ENCODE measurements at regions not wholly inside any gene's neighbourhood (a gene's known extent, or its start where the extent isn't known, plus 50 kb on each side); places are given as distances from the start of the nearest gene placed in this dataset.

DNA sequence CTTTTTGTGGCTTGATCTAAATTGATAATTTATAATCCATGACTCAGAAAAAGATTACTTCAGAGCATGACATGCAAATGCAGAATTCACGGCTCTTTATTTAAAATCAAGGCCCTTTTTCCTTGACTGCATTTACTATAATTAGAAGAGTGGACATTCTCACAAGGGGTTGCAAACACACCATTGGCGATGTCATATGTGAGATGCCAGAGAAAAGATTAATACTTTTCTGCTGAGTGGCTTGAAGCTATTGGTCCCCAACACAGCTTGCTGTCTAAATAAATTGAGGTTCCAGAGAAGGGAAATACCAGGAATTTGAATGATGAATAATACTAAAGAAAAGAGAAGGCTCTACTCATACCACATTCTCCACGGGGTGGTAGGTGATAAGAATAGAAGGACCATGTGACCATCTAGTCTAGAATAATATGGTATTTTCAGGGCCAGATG lies 78.7 kb upstream of the ARID5B start:
- ATAC-seq (no peak), DNase-seq (no peak)
- TF ChIP-seq, protein P1, sequence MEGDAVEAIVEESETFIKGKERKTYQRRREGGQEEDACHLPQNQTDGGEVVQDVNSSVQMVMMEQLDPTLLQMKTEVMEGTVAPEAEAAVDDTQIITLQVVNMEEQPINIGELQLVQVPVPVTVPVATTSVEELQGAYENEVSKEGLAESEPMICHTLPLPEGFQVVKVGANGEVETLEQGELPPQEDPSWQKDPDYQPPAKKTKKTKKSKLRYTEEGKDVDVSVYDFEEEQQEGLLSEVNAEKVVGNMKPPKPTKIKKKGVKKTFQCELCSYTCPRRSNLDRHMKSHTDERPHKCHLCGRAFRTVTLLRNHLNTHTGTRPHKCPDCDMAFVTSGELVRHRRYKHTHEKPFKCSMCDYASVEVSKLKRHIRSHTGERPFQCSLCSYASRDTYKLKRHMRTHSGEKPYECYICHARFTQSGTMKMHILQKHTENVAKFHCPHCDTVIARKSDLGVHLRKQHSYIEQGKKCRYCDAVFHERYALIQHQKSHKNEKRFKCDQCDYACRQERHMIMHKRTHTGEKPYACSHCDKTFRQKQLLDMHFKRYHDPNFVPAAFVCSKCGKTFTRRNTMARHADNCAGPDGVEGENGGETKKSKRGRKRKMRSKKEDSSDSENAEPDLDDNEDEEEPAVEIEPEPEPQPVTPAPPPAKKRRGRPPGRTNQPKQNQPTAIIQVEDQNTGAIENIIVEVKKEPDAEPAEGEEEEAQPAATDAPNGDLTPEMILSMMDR (IDR thresholded peaks at IDR 0.05 in 4 of 5, conservative IDR thresholded peaks at IDR 0.05 in 1 of 5) = no peak
- no peak for TF ChIP-seq POLR2A (IDR thresholded peaks at IDR 0.05)
- H3K27me3 ChIP-seq = no peaks in the 10 kb centered on the region
- H3K4me1 ChIP-seq = no peaks in the 10 kb centered on the region
- in situ Hi-C loops (cut with MboI; ENCODE audit: low sequenced_read_pairs in 4 of 4) = no loop called here
- H3K4me3 ChIP-seq = no peak overlapping the region
- no peaks in the 10 kb centered on the region for H3K36me3 ChIP-seq
- no peaks in the 10 kb centered on the region for H3K9me3 ChIP-seq
- intact Hi-C loops (cut with DNase I; ENCODE audit: low total_unique reads) = no loop called here
- H3K27ac ChIP-seq = no peak overlapping the region

DNA sequence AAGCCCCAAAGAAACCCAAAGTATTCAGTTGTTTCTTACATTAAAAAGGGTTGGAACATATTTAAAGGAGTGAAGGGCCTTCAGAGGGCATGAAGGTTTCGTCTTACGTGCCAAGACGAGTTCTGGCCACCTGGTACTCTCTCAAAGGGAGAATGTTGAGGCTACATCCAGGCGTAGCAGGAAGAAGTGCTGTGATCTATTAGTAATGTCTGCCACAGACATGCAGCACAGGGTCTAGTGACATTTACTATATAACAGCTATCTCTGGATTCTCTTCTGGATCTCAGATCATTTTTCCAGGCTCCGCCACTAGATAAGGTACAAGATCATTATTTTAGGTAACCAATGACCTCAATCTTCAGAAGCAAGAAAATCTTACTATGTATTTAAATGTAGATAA lies 76.5 kb upstream of the ARID5B start:
- intact Hi-C loops (cut with DNase I; ENCODE audit: low total_unique reads) (no loop called here), in situ Hi-C loops (cut with MboI; ENCODE audit: low sequenced_read_pairs in 4 of 4) (no loop called here)

DNA sequence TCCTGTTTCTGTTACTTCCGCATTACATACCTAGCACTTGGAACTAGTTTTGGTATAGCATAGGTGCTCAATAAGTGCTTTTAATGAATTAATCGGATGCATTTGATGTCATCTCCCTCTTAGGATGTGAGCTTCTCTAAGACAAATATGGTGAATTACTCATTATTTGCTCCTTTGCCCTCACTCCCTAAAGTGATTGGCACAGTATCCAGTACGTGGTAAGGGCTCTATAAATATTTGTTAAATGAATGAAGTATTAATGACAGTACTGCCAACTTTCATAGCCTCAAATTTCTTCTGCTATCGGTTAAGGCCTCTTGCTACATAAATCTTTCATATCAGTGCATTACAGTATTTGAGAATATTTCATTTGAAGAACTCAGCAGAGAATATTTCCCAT lies 75.9 kb upstream of the ARID5B start:
- Histone ChIP-seq H3K4me1 (no peaks in the 10 kb centered on the region), H3K27me3 (no peaks in the 10 kb centered on the region), H3K9me3 (no peaks in the 10 kb centered on the region), H3K4me3 (no peak overlapping the region), H3K36me3 (no peaks in the 10 kb centered on the region), H3K27ac (no peak overlapping the region)
- intact Hi-C loops (cut with DNase I; ENCODE audit: low total_unique reads) = no loop called here
- no peak for ATAC-seq
- no peak for DNase-seq
- in situ Hi-C loops (cut with MboI; ENCODE audit: low sequenced_read_pairs in 4 of 4) = no loop called here
- no peak for TF ChIP-seq POLR2A (IDR thresholded peaks at IDR 0.05)
- TF ChIP-seq, protein P1 (IDR thresholded peaks at IDR 0.05 in 4 of 5, conservative IDR thresholded peaks at IDR 0.05 in 1 of 5) = no peak

More for the DNA sequence above, 76.5 kb upstream of the ARID5B start:
- Histone ChIP-seq H3K9me3 (no peaks in the 10 kb centered on the region), H3K36me3 (no peaks in the 10 kb centered on the region), H3K4me3 (no peak overlapping the region), H3K27ac (no peak overlapping the region), H3K27me3 (no peaks in the 10 kb centered on the region), H3K4me1 (no peaks in the 10 kb centered on the region)
- ATAC-seq (no peak), DNase-seq (no peak)
- no peak for TF ChIP-seq POLR2A (IDR thresholded peaks at IDR 0.05)
- TF ChIP-seq, protein P1 (IDR thresholded peaks at IDR 0.05 in 4 of 5, conservative IDR thresholded peaks at IDR 0.05 in 1 of 5) = no peak

DNA sequence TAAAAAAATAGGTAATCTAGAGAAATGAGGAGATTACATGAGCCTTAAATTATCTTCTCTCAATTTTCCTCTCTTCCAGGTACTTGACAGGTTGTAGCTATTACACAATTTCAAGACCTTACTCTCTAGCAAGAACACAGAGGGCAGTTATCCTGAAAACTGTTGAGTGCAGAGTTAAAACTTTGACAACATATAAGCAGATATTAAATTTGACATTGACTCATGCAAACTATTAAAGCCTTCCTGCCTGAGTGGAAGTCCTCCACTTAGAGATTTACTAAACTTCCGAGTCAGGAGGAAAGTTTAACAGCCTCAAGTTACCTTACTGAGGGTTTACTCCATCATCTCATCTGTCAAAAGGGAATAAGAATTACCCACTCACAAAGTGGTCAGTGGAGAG lies 73.5 kb upstream of the ARID5B start:
- ATAC-seq (no peak), DNase-seq (no peak)
- in situ Hi-C loops (cut with MboI; ENCODE audit: low sequenced_read_pairs in 4 of 4) = no loop called here
- no peaks in the 10 kb centered on the region for H3K9me3 ChIP-seq
- intact Hi-C loops (cut with DNase I; ENCODE audit: low total_unique reads) = no loop called here
- no peaks in the 10 kb centered on the region for H3K27me3 ChIP-seq
- H3K4me1 ChIP-seq = no peaks in the 10 kb centered on the region
- no peak for TF ChIP-seq POLR2A (IDR thresholded peaks at IDR 0.05)
- TF ChIP-seq, protein P1 (IDR thresholded peaks at IDR 0.05 in 4 of 5, conservative IDR thresholded peaks at IDR 0.05 in 1 of 5) = no peak
- no peaks in the 10 kb centered on the region for H3K36me3 ChIP-seq
- no peak overlapping the region for H3K4me3 ChIP-seq
- no peak overlapping the region for H3K27ac ChIP-seq

DNA sequence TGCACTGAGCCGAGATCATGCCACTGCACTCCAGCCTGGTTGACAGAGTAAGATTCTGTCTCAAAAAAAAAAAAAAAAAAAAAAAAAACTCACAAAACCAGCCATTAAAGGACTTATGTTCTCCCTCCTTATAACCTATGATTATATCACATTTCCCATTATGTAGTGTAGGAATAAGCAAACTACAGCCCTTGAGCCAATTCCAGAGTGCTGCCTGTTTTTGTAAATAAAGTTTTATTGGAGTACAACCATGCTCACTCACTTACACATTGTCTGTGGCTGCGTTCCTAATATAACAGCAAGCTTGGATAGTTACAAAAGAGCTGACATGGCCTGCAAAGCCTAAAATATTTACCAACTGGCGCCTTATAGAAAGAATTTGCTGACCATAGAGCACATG lies 72.7 kb upstream of the ARID5B start:
- TF ChIP-seq POLR2A (IDR thresholded peaks at IDR 0.05) = no peak
- TF ChIP-seq, protein P1 (IDR thresholded peaks at IDR 0.05 in 4 of 5, conservative IDR thresholded peaks at IDR 0.05 in 1 of 5) = no peak
- intact Hi-C loops (cut with DNase I; ENCODE audit: low total_unique reads) = no loop called here
- Histone ChIP-seq H3K36me3 (no peaks in the 10 kb centered on the region), H3K27me3 (no peaks in the 10 kb centered on the region), H3K4me3 (no peak overlapping the region), H3K27ac (no peak overlapping the region), H3K9me3 (no peaks in the 10 kb centered on the region), H3K4me1 (no peaks in the 10 kb centered on the region)
- ATAC-seq = no peak
- in situ Hi-C loops (cut with MboI; ENCODE audit: low sequenced_read_pairs in 4 of 4) = no loop called here
- DNase-seq = no peak

Measured in gastrocnemius medialis (tissue), 4 donors.